GM23248 (cell line): ENCODE measurements at regions not wholly inside any gene's neighbourhood (a gene's known extent, or its start where the extent isn't known, plus 50 kb on each side); places are given as distances from the start of the nearest gene placed in this dataset.

ENCODE experiments used
- EZH2 ChIP-seq: fragments of 200-600 bp; sonication (generic); IDR thresholded peaks from 2 replicates; pipeline ENCODE4 v1.6.1; 2018; ENCODE audit warnings: antibody characterized with exemption, mild to moderate bottlenecking; ENCODE audit not compliant: insufficient read depth, poor library complexity, severe bottlenecking
- EZH2phosphoT487 ChIP-seq: fragments of 200-600 bp; sonication (generic); IDR thresholded peaks from 2 replicates; pipeline ENCODE4 v1.6.1; 2018; ENCODE audit warnings: antibody characterized with exemption, moderate library complexity, mild to moderate bottlenecking, low read depth; ENCODE audit not compliant: insufficient read depth

DNA sequence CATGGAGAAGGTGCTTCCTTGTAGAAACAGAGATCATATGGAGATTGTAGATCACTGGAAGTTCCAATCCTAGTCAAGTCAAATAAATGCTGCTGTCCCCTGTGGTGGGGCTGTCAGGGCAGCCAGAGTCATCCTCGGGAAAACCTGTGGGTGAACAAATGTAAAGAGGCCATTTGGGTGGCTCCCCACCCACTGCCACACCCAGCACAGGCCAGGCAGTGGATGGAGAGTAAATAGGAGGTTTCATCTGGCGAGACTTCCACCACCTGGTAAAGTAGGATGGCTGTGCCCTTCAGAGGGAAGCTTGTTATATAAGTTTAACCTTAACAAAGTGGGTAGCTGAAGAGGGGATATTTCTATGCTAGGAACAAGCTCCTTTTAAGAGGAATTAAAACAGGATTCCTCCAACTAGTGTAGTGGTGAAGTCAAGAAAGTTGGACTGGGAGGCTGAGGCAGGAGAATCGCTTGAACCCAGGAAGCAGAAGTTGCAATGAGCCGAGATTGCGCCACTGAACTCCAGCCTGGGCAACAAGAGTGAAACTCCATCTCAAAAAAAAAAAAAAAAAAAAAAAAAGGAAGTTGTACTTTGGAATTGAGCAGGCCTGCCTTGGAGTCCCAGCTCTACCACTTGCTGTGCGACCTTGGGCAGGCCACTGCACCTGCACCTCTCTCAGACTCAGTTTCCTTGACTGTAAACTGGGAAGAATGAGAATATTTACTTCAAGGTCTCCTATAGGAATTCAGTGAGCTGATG is 273.7 kb downstream of the PTTG2 start:
- TF ChIP-seq EZH2 (no peak), EZH2phosphoT487 (no peak)
